ENCODE measurements at regions not wholly inside any gene's neighbourhood (a gene's known extent, or its start where the extent isn't known, plus 50 kb on each side); places are given as distances from the start of the nearest gene placed in this dataset.

DNA sequence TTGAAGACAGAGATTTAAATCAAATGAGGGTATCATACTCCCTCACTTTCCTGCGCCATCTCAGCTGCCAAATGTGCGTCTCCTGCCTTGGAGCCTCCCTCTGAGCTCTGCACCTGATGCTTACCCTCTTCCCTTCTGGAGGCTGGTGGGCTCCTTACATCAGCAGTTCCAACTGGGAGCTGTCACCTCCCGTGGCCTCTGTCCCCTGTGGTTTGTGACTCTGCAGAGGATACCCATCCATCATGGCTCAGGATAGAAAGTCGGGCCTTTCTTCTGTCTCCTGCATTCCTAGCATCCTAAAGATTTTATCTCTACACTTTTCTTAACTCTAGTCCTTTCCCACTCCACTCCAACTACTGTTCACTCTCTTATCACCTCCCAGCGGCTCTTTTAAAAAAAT, 570.6 kb downstream of the BCL11B start:
- H3K27ac ChIP-seq: no peak overlapping the region
- TF ChIP-seq, protein P1, sequence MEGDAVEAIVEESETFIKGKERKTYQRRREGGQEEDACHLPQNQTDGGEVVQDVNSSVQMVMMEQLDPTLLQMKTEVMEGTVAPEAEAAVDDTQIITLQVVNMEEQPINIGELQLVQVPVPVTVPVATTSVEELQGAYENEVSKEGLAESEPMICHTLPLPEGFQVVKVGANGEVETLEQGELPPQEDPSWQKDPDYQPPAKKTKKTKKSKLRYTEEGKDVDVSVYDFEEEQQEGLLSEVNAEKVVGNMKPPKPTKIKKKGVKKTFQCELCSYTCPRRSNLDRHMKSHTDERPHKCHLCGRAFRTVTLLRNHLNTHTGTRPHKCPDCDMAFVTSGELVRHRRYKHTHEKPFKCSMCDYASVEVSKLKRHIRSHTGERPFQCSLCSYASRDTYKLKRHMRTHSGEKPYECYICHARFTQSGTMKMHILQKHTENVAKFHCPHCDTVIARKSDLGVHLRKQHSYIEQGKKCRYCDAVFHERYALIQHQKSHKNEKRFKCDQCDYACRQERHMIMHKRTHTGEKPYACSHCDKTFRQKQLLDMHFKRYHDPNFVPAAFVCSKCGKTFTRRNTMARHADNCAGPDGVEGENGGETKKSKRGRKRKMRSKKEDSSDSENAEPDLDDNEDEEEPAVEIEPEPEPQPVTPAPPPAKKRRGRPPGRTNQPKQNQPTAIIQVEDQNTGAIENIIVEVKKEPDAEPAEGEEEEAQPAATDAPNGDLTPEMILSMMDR (IDR thresholded peaks at IDR 0.05): no peak
- no peak for TF ChIP-seq ZFX (IDR thresholded peaks at IDR 0.05; ENCODE audit: borderline replicate concordance)

DNA sequence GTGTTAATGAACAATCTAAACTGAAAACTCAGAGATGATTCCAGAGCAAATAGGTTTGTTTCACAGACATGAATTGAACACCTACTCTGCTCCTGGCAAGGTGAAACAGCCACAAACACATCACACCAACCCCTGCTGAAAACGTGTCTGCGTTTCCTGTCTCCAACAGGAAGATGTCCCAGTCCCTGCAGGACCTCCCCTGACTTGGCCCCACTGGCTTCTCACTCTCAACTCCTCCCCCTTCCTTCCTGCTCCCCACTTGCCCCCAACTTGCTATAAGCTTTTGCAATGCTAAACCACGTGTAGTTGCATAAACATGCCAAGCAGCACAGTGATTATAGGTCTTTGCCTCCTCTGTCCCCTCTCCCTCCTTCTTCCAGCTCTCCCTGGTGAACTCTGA, 567.6 kb downstream of the BCL11B start:
- no peak overlapping the region for H3K27ac ChIP-seq
- TF ChIP-seq, protein P1 (IDR thresholded peaks at IDR 0.05): no peak
- TF ChIP-seq ZFX (IDR thresholded peaks at IDR 0.05; ENCODE audit: borderline replicate concordance): no peak

DNA sequence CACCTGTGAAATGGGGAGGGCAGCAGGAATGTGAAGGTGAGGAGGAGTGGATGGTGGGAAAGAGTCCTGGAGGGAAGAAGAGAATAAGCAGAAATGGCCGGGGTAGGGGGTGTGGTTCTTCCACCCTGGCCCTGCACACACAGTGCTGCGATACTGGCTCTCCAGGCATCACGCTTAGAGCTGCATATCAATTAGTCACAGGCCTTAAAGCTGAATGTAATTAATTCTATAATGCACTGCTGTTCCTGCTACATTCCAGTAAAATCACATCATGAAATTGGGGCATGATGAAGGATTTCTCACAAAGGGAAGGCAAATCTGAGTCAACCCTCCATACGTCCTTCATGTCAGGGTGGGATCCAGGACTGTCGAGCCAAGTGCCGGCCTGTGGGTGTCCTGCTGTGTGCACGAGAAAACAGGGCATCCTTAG, 566.1 kb downstream of the BCL11B start:
- no peak overlapping the region for H3K27ac ChIP-seq
- no peak for TF ChIP-seq ZFX (IDR thresholded peaks at IDR 0.05; ENCODE audit: borderline replicate concordance)
- TF ChIP-seq, protein P1 (IDR thresholded peaks at IDR 0.05): no peak

DNA sequence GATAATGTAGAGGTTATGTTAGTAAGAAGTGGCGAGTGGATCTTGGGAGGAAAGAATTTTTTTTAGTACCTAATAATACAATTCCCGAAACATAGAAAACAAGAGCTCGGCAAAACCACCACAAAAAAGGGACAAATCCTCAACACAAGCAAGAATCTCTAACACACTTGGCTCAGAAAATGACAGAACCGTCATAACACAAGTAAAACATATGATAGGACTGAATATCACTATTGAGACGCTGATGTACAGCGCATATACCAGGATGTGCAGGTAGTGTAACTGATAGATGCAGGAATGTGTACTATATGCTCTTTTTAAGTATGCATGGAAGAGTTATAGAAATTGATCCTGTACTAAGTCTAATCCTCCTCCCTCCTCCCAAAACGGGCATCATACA, 564.5 kb downstream of the BCL11B start:
- TF ChIP-seq ZFX (IDR thresholded peaks at IDR 0.05; ENCODE audit: borderline replicate concordance): no peak
- TF ChIP-seq, protein P1 (IDR thresholded peaks at IDR 0.05): no peak
- H3K27ac ChIP-seq: no peak overlapping the region

DNA sequence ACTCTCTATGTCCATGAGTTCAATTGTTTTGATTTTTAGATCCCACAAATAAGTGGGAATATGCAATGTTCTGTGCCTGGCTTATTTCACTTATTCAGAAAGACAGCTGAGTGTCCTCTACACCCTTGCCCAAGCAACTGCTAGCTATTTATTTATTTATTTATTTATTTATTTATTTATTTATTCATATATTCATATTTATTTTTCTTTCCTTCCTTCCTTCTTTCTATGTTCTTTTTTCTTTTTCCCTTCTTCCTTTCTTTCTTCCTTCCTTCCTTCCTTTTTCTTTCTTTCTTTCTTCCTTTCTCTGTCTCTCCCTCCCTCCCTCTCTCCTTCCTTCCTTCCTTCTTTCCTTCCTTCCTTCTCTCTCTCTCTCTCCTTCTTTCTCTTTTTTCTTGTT, 563.4 kb downstream of the BCL11B start:
- TF ChIP-seq, protein P1 (IDR thresholded peaks at IDR 0.05): no peak
- TF ChIP-seq ZFX (IDR thresholded peaks at IDR 0.05; ENCODE audit: borderline replicate concordance): no peak
- no peak overlapping the region for H3K27ac ChIP-seq

DNA sequence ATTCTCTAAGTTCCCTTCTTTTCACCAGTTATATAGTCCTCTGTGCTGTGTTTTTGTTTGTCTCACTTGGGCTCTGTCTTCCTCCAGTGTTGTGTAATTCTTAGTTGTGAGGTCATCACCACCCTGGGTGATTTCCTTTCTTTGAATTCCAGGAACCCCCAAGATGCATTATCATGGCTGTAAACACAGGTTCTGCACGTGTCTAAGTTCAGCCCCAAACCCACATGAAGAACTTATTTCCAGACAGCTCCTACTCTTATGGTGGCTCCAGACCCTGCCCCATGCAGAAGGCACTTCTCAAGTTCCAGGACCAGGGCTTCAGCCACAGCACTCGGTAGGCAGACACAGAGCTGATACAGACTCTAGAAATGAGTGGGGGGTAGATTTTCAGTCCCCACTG, 560.5 kb downstream of the BCL11B start:
- no peak overlapping the region for H3K27ac ChIP-seq
- TF ChIP-seq ZFX (IDR thresholded peaks at IDR 0.05; ENCODE audit: borderline replicate concordance): no peak
- TF ChIP-seq, protein P1 (IDR thresholded peaks at IDR 0.05): no peak

DNA sequence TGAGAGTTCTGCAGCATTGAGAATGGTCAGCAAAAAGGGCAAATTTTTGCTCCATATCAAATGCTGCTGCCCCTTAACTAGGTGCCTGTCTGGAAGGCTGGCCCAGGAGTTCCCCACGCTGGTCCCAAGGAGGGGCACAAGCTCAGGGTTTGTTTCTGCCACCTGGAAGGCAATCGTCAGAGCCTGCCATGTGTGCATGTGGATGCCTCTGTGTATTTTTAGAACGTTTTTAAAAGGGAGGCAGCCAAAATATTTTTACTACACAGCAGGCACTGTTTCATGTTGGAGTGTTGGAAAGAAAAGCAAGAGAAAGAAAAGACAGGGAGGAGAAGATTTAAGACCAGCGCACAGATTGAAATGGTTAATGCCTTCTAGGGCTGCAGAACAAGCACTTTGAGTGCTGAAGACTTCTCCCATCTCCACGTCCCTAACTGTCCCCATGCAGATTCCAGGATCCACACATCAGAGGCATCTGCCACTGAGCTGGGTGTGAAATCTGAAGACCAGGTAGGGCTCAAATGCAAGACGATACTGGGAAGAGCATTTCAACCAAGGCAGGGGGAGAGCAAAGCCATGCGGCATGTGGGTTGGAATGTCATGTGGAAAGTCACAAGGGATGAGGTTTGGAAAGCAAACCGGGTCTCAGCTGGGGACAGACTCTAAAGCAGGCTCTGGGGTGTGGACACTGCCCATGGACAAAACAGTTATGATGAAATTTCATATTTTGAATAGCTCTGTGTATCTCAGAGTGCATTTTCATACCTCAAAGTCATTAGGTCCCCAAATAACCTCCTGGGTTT, 557.2 kb downstream of the BCL11B start:
- no peak overlapping the region for H3K27ac ChIP-seq
- no peak for TF ChIP-seq ZFX (IDR thresholded peaks at IDR 0.05; ENCODE audit: borderline replicate concordance)
- TF ChIP-seq, protein P1 (IDR thresholded peaks at IDR 0.05): no peak
